ENCODE measurements at regions not wholly inside any gene's neighbourhood (a gene's known extent, or its start where the extent isn't known, plus 50 kb on each side); places are given as distances from the start of the nearest gene placed in this dataset.

DNA sequence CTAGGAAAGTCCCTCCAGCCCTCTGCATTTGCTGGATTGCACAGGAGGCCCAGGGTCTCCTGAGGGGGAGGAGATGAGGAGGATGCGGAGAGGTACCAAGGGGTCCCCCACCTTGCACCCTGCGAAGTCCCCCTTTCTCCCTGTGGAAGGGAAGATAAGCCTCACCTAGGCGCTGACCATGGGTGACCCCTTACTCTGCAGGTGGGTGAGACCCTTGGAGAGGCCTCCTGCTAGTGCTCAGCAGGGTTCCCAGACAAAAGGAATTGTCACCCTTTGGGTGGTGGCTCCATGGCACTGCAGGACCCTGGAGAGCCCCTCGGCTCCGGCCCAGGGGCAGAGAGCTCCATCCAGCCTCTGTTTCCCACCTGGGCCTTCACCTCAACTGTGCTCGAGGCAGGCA is 107.0 kb upstream of the RET start:
- no peaks in the 10 kb centered on the region for H3K79me2 ChIP-seq (ENCODE audit: insufficient read depth, low read length)
- H2AFZ ChIP-seq (ENCODE audit: low read length): no peak overlapping the region
- H3K23ac ChIP-seq (ENCODE audit: insufficient read length, low read depth, low read length): no peak overlapping the region
- no peak overlapping the region for H4K91ac ChIP-seq (ENCODE audit: insufficient read length, low read depth, low read length)
- Mint-ChIP-seq H3K4me1 (peaks cover 8% of the 10 kb centered on the region in 2 experiments), H3K27ac (no peak overlapping the region), H3K9me3 (no peaks in the 10 kb centered on the region; a peak in 1 of 5 replicates), H3K4me3 (no peak overlapping the region; a peak in 1 of 5 replicates), H3K27me3 (ENCODE audit: low read depth) (no peaks in the 10 kb centered on the region), H3K36me3 (ENCODE audit: insufficient read depth in 1 of 3, low read depth in 3 of 3) (no peaks in the 10 kb centered on the region; a peak in 1 of 7 replicates)
- no peak overlapping the region for H3K27ac ChIP-seq (ENCODE audit: insufficient read length, low read depth, low read length)
- H4K8ac ChIP-seq (replicated peaks; ENCODE audit: insufficient read length, low read depth, low read length): no peak overlapping the region
- H2BK20ac ChIP-seq (ENCODE audit: low read depth, low read length, poor library complexity, severe bottlenecking): no peak overlapping the region
- no CpG with 5 or more reads among the region's 6 CpGs for WGBS (ENCODE audit: extremely low coverage, insufficient read length, low lambda C conversion rate)
- H4K20me1 ChIP-seq (ENCODE audit: control insufficient read depth, insufficient read depth, insufficient read length): no peaks in the 10 kb centered on the region
- no peak overlapping the region for H2AK5ac ChIP-seq (ENCODE audit: insufficient read length, low read length)
- no peak overlapping the region for H2BK120ac ChIP-seq (ENCODE audit: low read depth, low read length, poor library complexity, severe bottlenecking)
- H3K27me3 ChIP-seq (ENCODE audit: insufficient read depth, low read length): no peaks in the 10 kb centered on the region
- no peak overlapping the region for H3K14ac ChIP-seq (ENCODE audit: insufficient read depth, low read length)
- H3K79me1 ChIP-seq (ENCODE audit: insufficient read depth, low read depth, low read length, poor library complexity, severe bottlenecking): no peaks in the 10 kb centered on the region
- no peak overlapping the region for H2BK12ac ChIP-seq (ENCODE audit: insufficient read length, low read depth, low read length)
- H3K56ac ChIP-seq (ENCODE audit: insufficient read length, low read depth, low read length): no peak overlapping the region
- DNase-seq: no peak
- H2BK15ac ChIP-seq (ENCODE audit: low read depth, low read length): no peak overlapping the region
- H3T11ph ChIP-seq (ENCODE audit: low read length): no peak overlapping the region
- no peak overlapping the region for H3K4ac ChIP-seq (ENCODE audit: low read depth, low read length)
- H3K9me3 ChIP-seq (ENCODE audit: control insufficient read depth, low read depth, low read length): no peaks in the 10 kb centered on the region
- H3K4me1 ChIP-seq (ENCODE audit: insufficient read depth, low read length): no peaks in the 10 kb centered on the region
- no peak overlapping the region for H2BK5ac ChIP-seq (ENCODE audit: insufficient read length, low read length)
- no peaks in the 10 kb centered on the region for H3K23me2 ChIP-seq (ENCODE audit: insufficient read length, low read depth, low read length, poor library complexity, severe bottlenecking)
- H3K9ac ChIP-seq (ENCODE audit: extremely low read depth, insufficient read length, low read length): no peak overlapping the region
- no peak overlapping the region for H3K4me2 ChIP-seq (ENCODE audit: insufficient read depth, insufficient read length, low read length)
- H3K18ac ChIP-seq (ENCODE audit: insufficient read length, low read depth, low read length): no peak overlapping the region
- H4K5ac ChIP-seq (ENCODE audit: insufficient read length, low read depth, low read length): no peak overlapping the region
- TF ChIP-seq, protein P1, sequence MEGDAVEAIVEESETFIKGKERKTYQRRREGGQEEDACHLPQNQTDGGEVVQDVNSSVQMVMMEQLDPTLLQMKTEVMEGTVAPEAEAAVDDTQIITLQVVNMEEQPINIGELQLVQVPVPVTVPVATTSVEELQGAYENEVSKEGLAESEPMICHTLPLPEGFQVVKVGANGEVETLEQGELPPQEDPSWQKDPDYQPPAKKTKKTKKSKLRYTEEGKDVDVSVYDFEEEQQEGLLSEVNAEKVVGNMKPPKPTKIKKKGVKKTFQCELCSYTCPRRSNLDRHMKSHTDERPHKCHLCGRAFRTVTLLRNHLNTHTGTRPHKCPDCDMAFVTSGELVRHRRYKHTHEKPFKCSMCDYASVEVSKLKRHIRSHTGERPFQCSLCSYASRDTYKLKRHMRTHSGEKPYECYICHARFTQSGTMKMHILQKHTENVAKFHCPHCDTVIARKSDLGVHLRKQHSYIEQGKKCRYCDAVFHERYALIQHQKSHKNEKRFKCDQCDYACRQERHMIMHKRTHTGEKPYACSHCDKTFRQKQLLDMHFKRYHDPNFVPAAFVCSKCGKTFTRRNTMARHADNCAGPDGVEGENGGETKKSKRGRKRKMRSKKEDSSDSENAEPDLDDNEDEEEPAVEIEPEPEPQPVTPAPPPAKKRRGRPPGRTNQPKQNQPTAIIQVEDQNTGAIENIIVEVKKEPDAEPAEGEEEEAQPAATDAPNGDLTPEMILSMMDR (conservative IDR thresholded peaks at IDR 0.05): no peak

Data from H9 (cell line).